22Rv1 (cell line): ENCODE measurements at regions not wholly inside any gene's neighbourhood (a gene's known extent, or its start where the extent isn't known, plus 50 kb on each side); places are given as distances from the start of the nearest gene placed in this dataset.

Experiments
- CTCF ChIP-seq: fragments of 450-650 bp; IDR thresholded peaks from 2 replicates; pipeline ENCODE4 v1.5.1; 2017; ENCODE audit warnings: mild to moderate bottlenecking
- ZFX ChIP-seq: fragments of 450-650 bp; IDR thresholded peaks from 2 replicates; pipeline ENCODE4 v1.6.1; 2017; ENCODE audit warnings: antibody characterized with exemption, borderline replicate concordance

- TF ChIP-seq CTCF = no peak
- no peak for TF ChIP-seq ZFX
Measured at GRCh38 chr21:16743317-16743716, 769.5 kb upstream of the CXADR start.
